AG04450 (cell line): ENCODE measurements at regions not wholly inside any gene's neighbourhood (a gene's known extent, or its start where the extent isn't known, plus 50 kb on each side); places are given as distances from the start of the nearest gene placed in this dataset.

Experiments used
- CTCF ChIA-PET: fragments of 300-600, 350-600 bp; formaldehyde crosslinking; extraction: SDS; loops from one replicate; lab custom pipeline; 2022; ENCODE audit warnings: antibody characterized with exemption, inconsistent platforms; lab: Charles Lee
- POLR2A ChIA-PET: fragments of 350-600 bp; formaldehyde crosslinking; extraction: SDS; loops from one replicate; lab custom pipeline; 2021; ENCODE audit warnings: antibody characterized with exemption, inconsistent platforms; lab: Yijun Ruan, JAX
- DNase-seq: peaks from one replicate; pipeline ENCODE4 v3.0.0-alpha.2; 2011; ENCODE audit warnings: low read depth, low spot score
- H3K27ac ChIP-seq: one replicate; pipeline ENCODE4 v1.5.1; 2012; ENCODE audit warnings: low read depth, low read length, control low read depth
- H3K27me3 ChIP-seq: one replicate; pipeline ENCODE4 v1.6.0; 2012; ENCODE audit warnings: low read length; ENCODE audit not compliant: control insufficient read depth, insufficient read depth
- H3K4me3 ChIP-seq: 2 replicates; pipeline ENCODE4 v1.5.1; 2011; ENCODE audit warnings: mild to moderate bottlenecking, low read depth, low read length, control low read depth
- H3K9me3 ChIP-seq: 2 replicates; pipeline ENCODE4 v1.5.1; 2012; ENCODE audit warnings: low read length; ENCODE audit not compliant: control insufficient read depth, insufficient read depth
- TF ChIP-seq, protein P1 (sequence below): IDR thresholded peaks from 2 replicates; pipeline ENCODE4 v1.5.1; 2011; ENCODE audit warnings: low read depth, low read length, control low read depth, inconsistent platforms

DNA sequence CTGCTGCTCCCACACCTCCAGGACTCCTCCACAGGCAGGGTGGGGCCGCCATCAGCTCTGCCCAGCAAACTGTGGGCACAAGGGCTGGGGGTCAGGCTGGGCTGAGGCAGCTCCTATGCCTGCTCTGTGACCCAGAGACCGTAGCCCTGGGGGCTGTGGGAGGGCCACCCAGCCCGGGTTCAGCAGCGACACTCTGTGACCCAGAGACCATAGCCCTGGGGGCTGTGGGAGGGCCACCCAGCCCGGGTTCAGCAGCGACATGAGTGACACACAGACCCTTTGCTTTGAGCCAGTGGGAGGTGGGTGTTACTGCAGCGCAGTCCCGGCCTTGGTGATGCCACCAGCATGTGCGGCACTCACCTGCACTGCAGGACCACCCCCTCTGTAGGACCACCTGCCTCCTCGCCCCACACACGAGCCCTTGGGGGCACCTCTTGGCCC, 118.9 kb upstream of the LPCAT1 start:
- Histone ChIP-seq H3K27me3 (peaks cover 59% of the 10 kb centered on the region), H3K27ac (no peak overlapping the region), H3K4me3 (no peak overlapping the region), H3K9me3 (no peaks in the 10 kb centered on the region)
- POLR2A ChIA-PET: no interaction called here
- CTCF ChIA-PET: interaction anchor here (0.7 to 1.9 kb wide), 5 partner anchors 32 to 721 kb away, joined by 3 to 6 read pairs (median 4); no protein-coding TSS in a partner anchor
- no peak for DNase-seq
- TF ChIP-seq, protein P1, sequence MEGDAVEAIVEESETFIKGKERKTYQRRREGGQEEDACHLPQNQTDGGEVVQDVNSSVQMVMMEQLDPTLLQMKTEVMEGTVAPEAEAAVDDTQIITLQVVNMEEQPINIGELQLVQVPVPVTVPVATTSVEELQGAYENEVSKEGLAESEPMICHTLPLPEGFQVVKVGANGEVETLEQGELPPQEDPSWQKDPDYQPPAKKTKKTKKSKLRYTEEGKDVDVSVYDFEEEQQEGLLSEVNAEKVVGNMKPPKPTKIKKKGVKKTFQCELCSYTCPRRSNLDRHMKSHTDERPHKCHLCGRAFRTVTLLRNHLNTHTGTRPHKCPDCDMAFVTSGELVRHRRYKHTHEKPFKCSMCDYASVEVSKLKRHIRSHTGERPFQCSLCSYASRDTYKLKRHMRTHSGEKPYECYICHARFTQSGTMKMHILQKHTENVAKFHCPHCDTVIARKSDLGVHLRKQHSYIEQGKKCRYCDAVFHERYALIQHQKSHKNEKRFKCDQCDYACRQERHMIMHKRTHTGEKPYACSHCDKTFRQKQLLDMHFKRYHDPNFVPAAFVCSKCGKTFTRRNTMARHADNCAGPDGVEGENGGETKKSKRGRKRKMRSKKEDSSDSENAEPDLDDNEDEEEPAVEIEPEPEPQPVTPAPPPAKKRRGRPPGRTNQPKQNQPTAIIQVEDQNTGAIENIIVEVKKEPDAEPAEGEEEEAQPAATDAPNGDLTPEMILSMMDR: no peak

DNA sequence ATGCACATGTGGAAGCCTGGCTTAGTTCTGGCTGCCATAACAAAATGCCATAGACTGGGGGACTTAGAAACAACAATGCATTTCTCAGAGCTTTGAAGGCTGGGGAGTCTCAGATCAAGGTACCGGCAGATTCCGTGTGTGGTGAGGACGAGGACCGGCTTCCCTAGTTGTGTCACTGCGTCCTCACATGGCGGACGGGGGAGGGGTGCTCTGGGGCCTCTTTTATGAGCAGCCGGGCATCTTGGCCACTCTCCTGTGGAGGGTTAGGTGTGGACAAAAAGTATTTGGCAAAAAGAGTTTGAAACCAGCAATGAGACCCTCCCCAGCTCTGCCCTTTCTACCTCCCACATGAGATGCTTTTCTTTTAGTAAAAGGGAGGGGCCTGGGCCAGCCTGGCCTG, 118.5 kb upstream of the LPCAT1 start:
- H3K4me3 ChIP-seq: no peak overlapping the region
- no peak overlapping the region for H3K27ac ChIP-seq
- H3K27me3 ChIP-seq: peaks cover 63% of the 10 kb centered on the region
- POLR2A ChIA-PET: no interaction called here
- no peak for DNase-seq
- H3K9me3 ChIP-seq: peaks cover under 1% of the 10 kb centered on the region; the same call in 1 of the 2 replicates
- CTCF ChIA-PET: interaction anchor here (0.8 to 1.9 kb wide), 2 partner anchors 32 to 262 kb away, joined by 4 to 5 read pairs; no protein-coding TSS in a partner anchor
- TF ChIP-seq, protein P1: no peak

DNA sequence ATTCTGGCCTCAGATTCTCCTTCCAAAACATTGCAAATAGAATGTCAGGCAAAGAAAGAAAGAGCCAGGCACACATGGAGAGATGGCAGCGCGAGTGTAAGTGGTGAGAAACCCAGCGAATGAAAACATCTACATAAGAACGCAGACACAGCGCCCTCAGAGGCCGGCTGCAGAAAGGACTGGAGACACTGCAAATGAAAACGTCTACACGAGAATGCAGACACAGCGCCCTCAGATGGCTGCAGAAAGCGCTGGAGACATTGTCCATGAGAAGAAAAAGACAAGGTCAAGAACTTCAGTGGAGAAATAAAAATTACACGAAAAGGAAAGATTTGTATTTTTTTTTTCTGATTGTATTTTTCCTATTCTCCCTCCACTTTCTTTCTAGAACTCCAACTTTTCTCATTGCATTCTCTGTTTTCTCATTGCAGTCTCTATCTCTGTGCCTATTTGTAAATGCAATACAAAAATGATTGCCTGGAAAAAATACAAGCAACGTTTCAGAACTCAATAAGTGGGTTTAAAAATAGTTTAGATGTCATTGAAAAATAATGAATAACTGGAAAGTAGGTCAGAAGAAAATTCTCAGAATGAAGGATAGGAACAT, 117.9 kb upstream of the LPCAT1 start:
- H3K27ac ChIP-seq: no peak overlapping the region
- POLR2A ChIA-PET: no interaction called here
- peak; percentile 72 for DNase-seq
- H3K4me3 ChIP-seq: no peak overlapping the region
- peaks cover 4% of the 10 kb centered on the region; the same call in 1 of the 2 replicates for H3K9me3 ChIP-seq
- TF ChIP-seq, protein P1: peak; percentile 93
- peaks cover 69% of the 10 kb centered on the region for H3K27me3 ChIP-seq
- CTCF ChIA-PET: interaction anchor here (0.8 to 1.9 kb wide), 2 partner anchors 33 to 261 kb away, joined by 4 to 5 read pairs; no protein-coding TSS in a partner anchor

DNA sequence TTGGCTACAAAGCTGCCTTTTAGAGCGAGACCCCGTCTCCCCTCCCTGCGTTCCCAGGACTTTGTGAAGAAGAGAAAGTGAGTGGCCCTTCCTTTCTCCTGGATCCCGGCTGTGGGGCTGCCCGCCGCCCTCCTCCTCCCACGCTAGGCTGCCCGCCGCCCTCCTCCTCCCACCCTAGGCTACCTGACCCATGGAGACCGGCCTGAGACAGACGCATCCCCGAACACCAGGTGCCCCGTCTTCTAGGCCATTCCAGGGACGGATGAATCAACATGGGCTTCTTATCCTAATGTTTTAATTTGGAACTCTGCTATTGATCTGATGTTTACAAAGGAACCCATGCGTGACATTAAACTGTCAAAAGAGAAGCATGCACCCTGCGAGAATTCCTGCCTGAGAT, 117.3 kb upstream of the LPCAT1 start:
- ChIA-PET CTCF (no interaction called here), POLR2A (no interaction called here)
- TF ChIP-seq, protein P1: no peak
- DNase-seq: no peak
- no peak overlapping the region for H3K4me3 ChIP-seq
- peaks cover 4% of the 10 kb centered on the region; the same call in 1 of the 2 replicates for H3K9me3 ChIP-seq
- no peak overlapping the region for H3K27ac ChIP-seq
- H3K27me3 ChIP-seq: peaks cover 70% of the 10 kb centered on the region

DNA sequence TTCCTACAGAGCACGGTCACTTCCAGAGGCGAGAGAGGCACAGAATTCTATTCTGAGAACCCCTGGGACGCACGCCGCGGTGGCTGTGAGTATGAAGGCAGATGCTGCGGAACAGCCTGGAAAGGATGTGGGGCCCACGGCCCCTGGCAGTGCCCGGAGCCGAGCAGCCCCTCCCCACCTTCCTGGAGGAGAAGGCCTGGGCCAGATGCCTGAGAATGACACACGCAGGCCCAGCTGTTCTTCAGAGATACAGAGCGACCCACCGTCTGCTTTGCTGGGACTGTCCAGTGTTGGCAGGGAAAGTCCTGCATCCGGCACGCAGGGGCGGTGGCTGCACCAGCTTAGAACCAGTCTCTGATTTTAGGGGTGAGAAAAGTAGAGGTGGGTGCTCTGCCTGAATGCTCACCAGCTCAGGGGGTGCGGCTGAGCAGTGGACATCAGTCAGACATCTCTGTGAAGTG, 116.7 kb upstream of the LPCAT1 start:
- Histone ChIP-seq H3K27ac (no peak overlapping the region), H3K27me3 (peaks cover 70% of the 10 kb centered on the region), H3K9me3 (peaks cover 4% of the 10 kb centered on the region; the same call in 1 of the 2 replicates), H3K4me3 (no peak overlapping the region)
- TF ChIP-seq, protein P1: no peak
- ChIA-PET CTCF (no interaction called here), POLR2A (no interaction called here)
- DNase-seq: no peak
